Daoy (cell line): ENCODE measurements at regions not wholly inside any gene's neighbourhood (a gene's known extent, or its start where the extent isn't known, plus 50 kb on each side); places are given as distances from the start of the nearest gene placed in this dataset.

Experiments
- DNase-seq: peaks from one replicate; pipeline ENCODE4 v3.0.0-alpha.2; 2015; ENCODE audit warnings: low read depth

GRCh38 chr12:30090258-30090657, 306.5 kb upstream of the TMTC1 start:
- no peak for DNase-seq

GRCh38 chr12:30088259-30088995, 304.7 kb upstream of the TMTC1 start:
- no peak for DNase-seq

- DNase-seq: no peak
These were observed 298.6 kb upstream of the TMTC1 start for GRCh38 chr12:30082381-30082780.

- DNase-seq: no peak
These were observed 291.2 kb upstream of the TMTC1 start for GRCh38 chr12:30074916-30075315.

GRCh38 chr12:30072824-30073223, 289.1 kb upstream of the TMTC1 start:
- no peak for DNase-seq

- DNase-seq: no peak
These were observed 283.4 kb upstream of the TMTC1 start for GRCh38 chr12:30067146-30067545.

- no peak for DNase-seq
These were observed 281.2 kb upstream of the TMTC1 start for GRCh38 chr12:30064906-30065305.

GRCh38 chr12:30063435-30063945, 279.7 kb upstream of the TMTC1 start:
- DNase-seq: no peak

- no peak for DNase-seq
These were observed 264.6 kb upstream of the TMTC1 start for GRCh38 chr12:30048371-30048770.

GRCh38 chr12:30047516-30048254, 263.9 kb upstream of the TMTC1 start:
- peak; percentile 6 for DNase-seq

GRCh38 chr12:30046376-30046775, 262.6 kb upstream of the TMTC1 start:
- no peak for DNase-seq

- DNase-seq: no peak
These were observed 261.4 kb upstream of the TMTC1 start for GRCh38 chr12:30045171-30045570.

- DNase-seq: no peak
These were observed 260.5 kb upstream of the TMTC1 start for GRCh38 chr12:30044206-30044605.

- no peak for DNase-seq
These were observed 259.6 kb upstream of the TMTC1 start for GRCh38 chr12:30043151-30043847.

- no peak for DNase-seq
These were observed 257.4 kb upstream of the TMTC1 start for GRCh38 chr12:30041096-30041495.

- DNase-seq: no peak
These were observed 247.1 kb upstream of the TMTC1 start for GRCh38 chr12:30030693-30031374.

- DNase-seq: peak; percentile 3
These were observed 243.0 kb upstream of the TMTC1 start for GRCh38 chr12:30026621-30027234.

GRCh38 chr12:30025317-30025716, 241.6 kb upstream of the TMTC1 start:
- no peak for DNase-seq

- DNase-seq: no peak
These were observed 239.4 kb upstream of the TMTC1 start for GRCh38 chr12:30023186-30023585.

- no peak for DNase-seq
These were observed 237.5 kb upstream of the TMTC1 start for GRCh38 chr12:30021051-30021833.
